HCT116 (cell line): ENCODE measurements at regions not wholly inside any gene's neighbourhood (a gene's known extent, or its start where the extent isn't known, plus 50 kb on each side); places are given as distances from the start of the nearest gene placed in this dataset.

Source experiments
- ATAC-seq: fragments of 200-7000 bp; cut with Tn5 transposase; 2 replicates; pipeline ENCODE4 v1.9.1; 2020; ENCODE audit warnings: mild to moderate bottlenecking, moderate library complexity
- BruUV-seq: library from RNA; stranded (reverse); fragments of 400-500 nt; replicated peaks from 2 replicates; lab custom pipeline; 2021; lab: Mats Ljungman, UMichigan
- CTCF ChIA-PET: fragments of 300-600 bp; sonication (Branson Sonifier 250); formaldehyde crosslinking; loops from one replicate; lab custom pipeline; 2021; ENCODE audit warnings: antibody characterized with exemption; lab: Charles Lee
- POLR2A ChIA-PET: fragments of 300-600, 350-600 bp; sonication (Branson Sonifier 250); formaldehyde crosslinking; loops from one replicate; lab custom pipeline; 2021; ENCODE audit warnings: antibody characterized with exemption; lab: Charles Lee
- RAD21 ChIA-PET, 2 experiments: fragments of 300-600 bp; sonication (Branson Sonifier 250); formaldehyde crosslinking; loops; one replicate each; lab custom pipeline; 2023; ENCODE audit warnings: low total read pairs in 2 of 2; ENCODE audit not compliant: uncharacterized antibody in 2 of 2, unreplicated experiment in 2 of 2, low non-redundant PET in 1 of 2; lab: Charles Lee
- DNase-seq: peaks from one replicate; pipeline ENCODE4 v3.0.0-alpha.2; 2010; ENCODE audit warnings: low read depth, low spot score
- H2AFZ ChIP-seq: fragments of 200-600 bp; shearing (Covaris generic), sonication (generic); 2 replicates; pipeline ENCODE4 v1.6.1; 2017; ENCODE audit warnings: low read depth, mixed run types, mixed read lengths, antibody characterized with exemption, low read length; ENCODE audit not compliant: poor library complexity, severe bottlenecking
- H3K27ac ChIP-seq: 2 replicates; pipeline ENCODE4 v1.5.1; 2012; ENCODE audit warnings: low read depth, low read length
- H3K27me3 ChIP-seq: fragments of 200-600 bp; sonication (generic); 2 replicates; pipeline ENCODE4 v1.6.1; 2016; ENCODE audit warnings: mixed run types, low read length, mixed read lengths; ENCODE audit not compliant: insufficient read depth
- H3K36me3 ChIP-seq, 2 experiments: fragments of 200-500 bp in 1 of 2; fragments of 200-600 bp in 1 of 2; sonication (Bioruptor generic) in 1 of 2; sonication (generic) in 1 of 2; 2 replicates each; pipeline versions ENCODE4 v1.5.1 to v1.6.1; 2014 to 2016; ENCODE audit warnings: low read length in 2 of 2, inconsistent platforms in 1 of 2, mixed read lengths in 1 of 2, mixed run types in 1 of 2; ENCODE audit not compliant: insufficient read depth in 2 of 2, control insufficient read depth in 1 of 2
- H3K4me1 ChIP-seq, 2 experiments: fragments of 200-600 bp in 1 of 2; sonication (generic) in 1 of 2; 2 replicates each; pipeline versions ENCODE4 v1.5.1 to v1.6.1; 2012 to 2017; ENCODE audit warnings: low read length in 2 of 2, inconsistent platforms in 1 of 2, mild to moderate bottlenecking in 1 of 2, mixed read lengths in 1 of 2, mixed run types in 1 of 2, moderate library complexity in 1 of 2; ENCODE audit not compliant: insufficient read depth in 2 of 2, control insufficient read depth in 1 of 2
- H3K4me2 ChIP-seq: fragments of 200-600 bp; sonication (generic); 2 replicates; pipeline ENCODE4 v1.6.1; 2017; ENCODE audit warnings: mixed run types, low read length, mixed read lengths
- H3K4me3 ChIP-seq, 2 experiments: fragments of 200-600 bp in 1 of 2; sonication (generic) in 1 of 2; replicated peaks in 1 of 2; 2 replicates each; pipeline ENCODE4 v1.5.1; 2011 to 2016; ENCODE audit warnings: low read length in 2 of 2, control low read depth in 1 of 2, low read depth in 1 of 2, mild to moderate bottlenecking in 1 of 2, mixed read lengths in 1 of 2, mixed run types in 1 of 2
- H3K79me2 ChIP-seq: fragments of 200-600 bp; sonication (generic); 2 replicates; pipeline ENCODE4 v1.6.1; 2017; ENCODE audit warnings: mild to moderate bottlenecking, mixed run types, low read length, moderate library complexity, mixed read lengths; ENCODE audit not compliant: insufficient read depth
- H3K9ac ChIP-seq: fragments of 200-600 bp; sonication (generic); 2 replicates; pipeline ENCODE4 v1.6.1; 2016; ENCODE audit warnings: low read length, mixed read lengths
- H3K9me2 ChIP-seq: fragments of 200-600 bp; sonication (generic), shearing (Covaris generic); 2 replicates; pipeline ENCODE4 v1.6.1; 2017; ENCODE audit warnings: mixed run types, mild to moderate bottlenecking, moderate library complexity; ENCODE audit not compliant: insufficient read depth
- H3K9me3 ChIP-seq, 2 experiments: fragments of 200-500 bp in 1 of 2; fragments of 200-600 bp in 1 of 2; sonication (Bioruptor generic) in 1 of 2; sonication (generic) in 1 of 2; 2 replicates each; pipeline ENCODE4 v1.6.1; 2014 to 2017; ENCODE audit warnings: low read length in 2 of 2, mixed read lengths in 2 of 2, inconsistent platforms in 1 of 2, low read depth in 1 of 2, mild to moderate bottlenecking in 1 of 2, mixed run types in 1 of 2, moderate library complexity in 1 of 2; ENCODE audit not compliant: control insufficient read depth in 1 of 2, insufficient read depth in 1 of 2
- H4K20me1 ChIP-seq: fragments of 200-600 bp; sonication (generic), shearing (Covaris generic); 2 replicates; pipeline ENCODE4 v1.6.1; 2017; ENCODE audit warnings: mixed run types, mild to moderate bottlenecking, moderate library complexity; ENCODE audit not compliant: insufficient read depth
- CBX3 ChIP-seq: IDR thresholded peaks from 2 replicates; pipeline ENCODE4 v1.6.1; 2012; ENCODE audit warnings: low read depth
- CEBPB ChIP-seq: IDR thresholded peaks from 2 replicates; pipeline ENCODE4 v1.6.1; 2012; ENCODE audit warnings: low read depth
- EGR1 ChIP-seq: IDR thresholded peaks from 2 replicates; pipeline ENCODE4 v1.6.1; 2012; ENCODE audit warnings: low read depth
- ELF1 ChIP-seq: IDR thresholded peaks from 2 replicates; pipeline ENCODE4 v1.6.1; 2012; ENCODE audit warnings: low read depth, borderline replicate concordance
- FOSL1 ChIP-seq: IDR thresholded peaks from 2 replicates; pipeline ENCODE4 v1.6.1; 2012; ENCODE audit warnings: low read depth
- POLR2AphosphoS5 ChIP-seq: IDR thresholded peaks from 2 replicates; pipeline ENCODE4 v1.6.1; 2011; ENCODE audit warnings: mild to moderate bottlenecking, low read depth, low read length, moderate library complexity
- SIN3A ChIP-seq: IDR thresholded peaks from 2 replicates; pipeline ENCODE4 v1.6.1; 2012; ENCODE audit warnings: low read depth
- SRF ChIP-seq: IDR thresholded peaks from 2 replicates; pipeline ENCODE4 v1.6.1; 2012; ENCODE audit warnings: low read depth
- YY1 ChIP-seq: IDR thresholded peaks from 2 replicates; pipeline ENCODE4 v1.6.1; 2011; ENCODE audit warnings: low read length, low read depth, moderate library complexity, mild to moderate bottlenecking; ENCODE audit not compliant: insufficient replicate concordance; ENCODE audit errors: extremely low read depth
- ZFX ChIP-seq: fragments of 450-650 bp; IDR thresholded peaks from 2 replicates; pipeline ENCODE4 v1.6.1; 2017
- intact Hi-C: fragments of 100-400 bp; cut with micrococcal nuclease; formaldehyde crosslinking; loops from 2 replicates; pipeline ENCODE4 v1.10.0; 2022
- TF ChIP-seq, protein P1 (sequence below): IDR thresholded peaks from 2 replicates; pipeline ENCODE4 v1.6.1; 2012; ENCODE audit warnings: low read depth
- TF ChIP-seq, protein P2 (sequence below): IDR thresholded peaks from 2 replicates; pipeline ENCODE4 v1.6.1; 2011; ENCODE audit warnings: mild to moderate bottlenecking, low read length, moderate library complexity; ENCODE audit not compliant: insufficient replicate concordance; ENCODE audit errors: extremely low read depth
- TF ChIP-seq, protein P3 (sequence below): IDR thresholded peaks from 2 replicates; pipeline ENCODE4 v1.6.1; 2012

DNA sequence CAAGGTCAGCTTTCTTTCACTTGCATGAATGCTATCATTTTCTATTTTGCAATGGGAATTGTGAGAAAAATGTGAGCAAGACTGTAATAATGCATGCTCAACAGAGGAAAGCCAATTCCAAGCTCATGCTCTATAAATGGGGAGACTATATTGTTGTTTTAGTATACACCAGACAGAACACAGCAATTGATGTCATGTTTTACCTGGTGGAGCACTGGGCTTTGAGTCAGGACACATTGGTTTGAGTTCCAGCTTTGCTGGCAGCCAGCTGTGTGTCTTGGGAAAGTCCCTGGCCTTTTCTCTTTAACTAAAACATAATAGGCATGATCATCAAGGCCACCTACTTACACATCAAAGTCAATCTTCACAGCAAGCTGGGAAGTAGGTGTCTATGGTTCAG, 83.3 kb downstream of the FOXA2 start:
- H4K20me1 ChIP-seq = no peaks in the 10 kb centered on the region
- RAD21 ChIA-PET = no interaction called here
- DNase-seq (no peak), ATAC-seq (no peak)
- POLR2A ChIA-PET = no interaction called here
- TF ChIP-seq SRF = no peak
- no peak for TF ChIP-seq ELF1
- TF ChIP-seq EGR1 = no peak
- TF ChIP-seq CBX3 = no peak
- TF ChIP-seq YY1 = no peak
- TF ChIP-seq SIN3A = no peak
- TF ChIP-seq POLR2AphosphoS5 = no peak
- TF ChIP-seq, protein P1, sequence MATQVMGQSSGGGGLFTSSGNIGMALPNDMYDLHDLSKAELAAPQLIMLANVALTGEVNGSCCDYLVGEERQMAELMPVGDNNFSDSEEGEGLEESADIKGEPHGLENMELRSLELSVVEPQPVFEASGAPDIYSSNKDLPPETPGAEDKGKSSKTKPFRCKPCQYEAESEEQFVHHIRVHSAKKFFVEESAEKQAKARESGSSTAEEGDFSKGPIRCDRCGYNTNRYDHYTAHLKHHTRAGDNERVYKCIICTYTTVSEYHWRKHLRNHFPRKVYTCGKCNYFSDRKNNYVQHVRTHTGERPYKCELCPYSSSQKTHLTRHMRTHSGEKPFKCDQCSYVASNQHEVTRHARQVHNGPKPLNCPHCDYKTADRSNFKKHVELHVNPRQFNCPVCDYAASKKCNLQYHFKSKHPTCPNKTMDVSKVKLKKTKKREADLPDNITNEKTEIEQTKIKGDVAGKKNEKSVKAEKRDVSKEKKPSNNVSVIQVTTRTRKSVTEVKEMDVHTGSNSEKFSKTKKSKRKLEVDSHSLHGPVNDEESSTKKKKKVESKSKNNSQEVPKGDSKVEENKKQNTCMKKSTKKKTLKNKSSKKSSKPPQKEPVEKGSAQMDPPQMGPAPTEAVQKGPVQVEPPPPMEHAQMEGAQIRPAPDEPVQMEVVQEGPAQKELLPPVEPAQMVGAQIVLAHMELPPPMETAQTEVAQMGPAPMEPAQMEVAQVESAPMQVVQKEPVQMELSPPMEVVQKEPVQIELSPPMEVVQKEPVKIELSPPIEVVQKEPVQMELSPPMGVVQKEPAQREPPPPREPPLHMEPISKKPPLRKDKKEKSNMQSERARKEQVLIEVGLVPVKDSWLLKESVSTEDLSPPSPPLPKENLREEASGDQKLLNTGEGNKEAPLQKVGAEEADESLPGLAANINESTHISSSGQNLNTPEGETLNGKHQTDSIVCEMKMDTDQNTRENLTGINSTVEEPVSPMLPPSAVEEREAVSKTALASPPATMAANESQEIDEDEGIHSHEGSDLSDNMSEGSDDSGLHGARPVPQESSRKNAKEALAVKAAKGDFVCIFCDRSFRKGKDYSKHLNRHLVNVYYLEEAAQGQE = no peak
- TF ChIP-seq ZFX = no peak
- TF ChIP-seq FOSL1 = no peak
- no peak for TF ChIP-seq CEBPB
- TF ChIP-seq, protein P2, sequence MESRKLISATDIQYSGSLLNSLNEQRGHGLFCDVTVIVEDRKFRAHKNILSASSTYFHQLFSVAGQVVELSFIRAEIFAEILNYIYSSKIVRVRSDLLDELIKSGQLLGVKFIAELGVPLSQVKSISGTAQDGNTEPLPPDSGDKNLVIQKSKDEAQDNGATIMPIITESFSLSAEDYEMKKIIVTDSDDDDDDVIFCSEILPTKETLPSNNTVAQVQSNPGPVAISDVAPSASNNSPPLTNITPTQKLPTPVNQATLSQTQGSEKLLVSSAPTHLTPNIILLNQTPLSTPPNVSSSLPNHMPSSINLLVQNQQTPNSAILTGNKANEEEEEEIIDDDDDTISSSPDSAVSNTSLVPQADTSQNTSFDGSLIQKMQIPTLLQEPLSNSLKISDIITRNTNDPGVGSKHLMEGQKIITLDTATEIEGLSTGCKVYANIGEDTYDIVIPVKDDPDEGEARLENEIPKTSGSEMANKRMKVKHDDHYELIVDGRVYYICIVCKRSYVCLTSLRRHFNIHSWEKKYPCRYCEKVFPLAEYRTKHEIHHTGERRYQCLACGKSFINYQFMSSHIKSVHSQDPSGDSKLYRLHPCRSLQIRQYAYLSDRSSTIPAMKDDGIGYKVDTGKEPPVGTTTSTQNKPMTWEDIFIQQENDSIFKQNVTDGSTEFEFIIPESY = no peak
- TF ChIP-seq, protein P3, sequence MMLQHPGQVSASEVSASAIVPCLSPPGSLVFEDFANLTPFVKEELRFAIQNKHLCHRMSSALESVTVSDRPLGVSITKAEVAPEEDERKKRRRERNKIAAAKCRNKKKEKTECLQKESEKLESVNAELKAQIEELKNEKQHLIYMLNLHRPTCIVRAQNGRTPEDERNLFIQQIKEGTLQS = no peak
- no peaks in the 10 kb centered on the region for H3K36me3 ChIP-seq
- H3K4me2 ChIP-seq = no peak overlapping the region
- H3K27ac ChIP-seq = no peak overlapping the region
- H3K9me2 ChIP-seq = no peaks in the 10 kb centered on the region
- H3K4me1 ChIP-seq = no peaks in the 10 kb centered on the region
- peaks cover 19% of the 10 kb centered on the region; the same call in 1 of the 2 replicates for H3K27me3 ChIP-seq
- H2AFZ ChIP-seq = no peak overlapping the region
- H3K79me2 ChIP-seq = no peaks in the 10 kb centered on the region
- no TSS peak for BruUV-seq
- no peak overlapping the region for H3K9ac ChIP-seq
- no peak overlapping the region for H3K4me3 ChIP-seq
- CTCF ChIA-PET = no interaction called here
- intact Hi-C loops = no loop called here
- H3K9me3 ChIP-seq = no peaks in the 10 kb centered on the region
